ENCODE measurements at regions not wholly inside any gene's neighbourhood (a gene's known extent, or its start where the extent isn't known, plus 50 kb on each side); places are given as distances from the start of the nearest gene placed in this dataset.

GRCh38 chr18:23337599-23338444, 115.3 kb upstream of the RIOK3 start:
- Histone ChIP-seq H4K91ac (ENCODE audit: insufficient read depth, low read depth, low read length) (no peak overlapping the region), H3K27ac (ENCODE audit: insufficient read depth, low read length) (no peak overlapping the region), H3K23ac (ENCODE audit: low read depth, low read length) (no peak overlapping the region), H3K18ac (ENCODE audit: low read depth, low read length) (no peak overlapping the region), H3K27me3 (ENCODE audit: control insufficient read depth, insufficient read depth, low read length) (no peaks in the 10 kb centered on the region), H3K9ac (ENCODE audit: low read depth, low read length) (no peak overlapping the region), H3K4ac (ENCODE audit: low read depth, low read length) (no peak overlapping the region), H3K36me3 (ENCODE audit: control insufficient read depth, insufficient read depth, low read length) (no peaks in the 10 kb centered on the region), H3K4me2 (ENCODE audit: low read depth, low read length) (no peak overlapping the region), H4K5ac (ENCODE audit: low read depth, low read length) (no peak overlapping the region), H2BK120ac (ENCODE audit: low read depth, low read length) (no peak overlapping the region), H3K56ac (ENCODE audit: extremely low read depth, insufficient read depth, low read length) (no peak overlapping the region), H3K4me3 (ENCODE audit: insufficient read depth, low read depth, low read length) (no peak overlapping the region), H3K9me1 (ENCODE audit: insufficient read depth, low read length) (peaks cover 3% of the 10 kb centered on the region; the same call in 1 of the 2 replicates), H2AK5ac (ENCODE audit: low read depth, low read length) (no peak overlapping the region; the same call in 1 of the 2 replicates), H2AFZ (replicated peaks; ENCODE audit: low read length, poor library complexity) (no peak overlapping the region), H4K8ac (ENCODE audit: low read depth in 2 of 2, low read length in 2 of 2) (no peak overlapping the region), H2BK15ac (ENCODE audit: low read depth, low read length) (no peak overlapping the region), H3K9me3 (ENCODE audit: control insufficient read depth, insufficient read depth, low read length) (no peaks in the 10 kb centered on the region), H3K4me1 (ENCODE audit: control insufficient read depth, insufficient read depth, low read length) (peaks cover 9% of the 10 kb centered on the region), H4K20me1 (ENCODE audit: insufficient read depth, low read length) (no peaks in the 10 kb centered on the region), H2AK9ac (replicated peaks; ENCODE audit: low read depth, low read length, poor library complexity) (peak overlapping the region; percentile 46), H2BK20ac (ENCODE audit: low read depth, low read length) (no peak overlapping the region), H2BK5ac (ENCODE audit: low read depth, low read length, poor library complexity, severe bottlenecking) (no peak overlapping the region), H3K79me1 (ENCODE audit: low read depth in 1 of 2, low read length in 2 of 2) (no peaks in the 10 kb centered on the region), H3K14ac (replicated peaks; ENCODE audit: low read depth, low read length) (no peak overlapping the region)
- DNase-seq = peak; percentile 79
- dilution Hi-C loops (cut with HindIII; ENCODE audit: low sequenced_read_pairs, unreplicated experiment) = no loop called here
- CTCF ChIA-PET = no interaction called here
- ATAC-seq (ENCODE audit: low read depth) = no peak
- no CpG with 5 or more reads among the region's 3 CpGs for WGBS, 2 experiments (ENCODE audit: extremely low coverage in 2 of 2, insufficient read length in 1 of 2)
- TF ChIP-seq CTCF (conservative IDR thresholded peaks at IDR 0.05; ENCODE audit: low read depth, low read length) = 0 out of 2 replicates have a peak, but pooled peaks have one; percentile 6
- no peak for TF ChIP-seq NFE2L2 (IDR thresholded peaks at IDR 0.05; ENCODE audit: low read depth, low read length)
- POLR2A ChIA-PET (ENCODE audit: unreplicated experiment) = no interaction called here
- no TSS peak for BruUV-seq (replicated peaks)
- in situ Hi-C loops (cut with MboI; ENCODE audit: low sequenced_read_pairs) = no loop called here
- intact Hi-C loops (cut with micrococcal nuclease) = no loop called here

All from IMR-90 (cell line).